CD14-positive monocyte (primary cell): ENCODE measurements at regions not wholly inside any gene's neighbourhood (a gene's known extent, or its start where the extent isn't known, plus 50 kb on each side); places are given as distances from the start of the nearest gene placed in this dataset.

ENCODE experiments used
- DNase-seq, 3 donors: peaks; one replicate each; pipeline ENCODE4 v3.0.0-alpha.2; 2011 to 2022
- H2AFZ ChIP-seq: 2 replicates; pipeline ENCODE4 v1.6.0; 2012; ENCODE audit warnings: mild to moderate bottlenecking, low read depth, low read length, inconsistent platforms; ENCODE audit not compliant: insufficient read depth, poor library complexity, severe bottlenecking
- H3K27ac ChIP-seq, 2 donors: 1 replicate in 1 of 2; 2 replicates in 1 of 2; pipeline ENCODE4 v1.5.1; 2012 to 2013; ENCODE audit warnings: low read length in 2 of 2, control low read depth in 1 of 2, inconsistent platforms in 1 of 2, low read depth in 1 of 2, mild to moderate bottlenecking in 1 of 2
- H3K27me3 ChIP-seq, 2 donors: one replicate each; pipeline versions ENCODE4 v1.6.0 to v1.6.1; 2011 to 2013; ENCODE audit warnings: low read length in 2 of 2; ENCODE audit not compliant: control insufficient read depth in 2 of 2, insufficient read depth in 2 of 2
- H3K36me3 ChIP-seq, 2 donors: replicated peaks in 1 of 2; 1 replicate in 1 of 2; 2 replicates in 1 of 2; pipeline versions ENCODE4 v1.5.1 to v1.6.1; 2012 to 2013; ENCODE audit warnings: low read length in 2 of 2, control low read depth in 1 of 2, inconsistent platforms in 1 of 2, mild to moderate bottlenecking in 1 of 2; ENCODE audit not compliant: insufficient read depth in 2 of 2, control insufficient read depth in 1 of 2
- H3K4me1 ChIP-seq, 2 donors: 1 replicate in 1 of 2; 2 replicates in 1 of 2; pipeline versions ENCODE4 v1.5.1 to v1.6.1; 2012 to 2013; ENCODE audit warnings: low read length in 2 of 2, control low read depth in 1 of 2, inconsistent platforms in 1 of 2, mild to moderate bottlenecking in 1 of 2, moderate library complexity in 1 of 2; ENCODE audit not compliant: insufficient read depth in 2 of 2, control insufficient read depth in 1 of 2
- H3K4me2 ChIP-seq: replicated peaks from 2 replicates; pipeline ENCODE3; 2012; ENCODE audit warnings: low read length, moderate library complexity, mild to moderate bottlenecking; ENCODE audit not compliant: poor library complexity, severe bottlenecking; ENCODE audit errors: extremely low read depth
- H3K4me3 ChIP-seq, 3 experiments: fragments of 200-600 bp in 1 of 3; sonication (generic) in 1 of 3; replicated peaks in 1 of 3; 1 replicate in 2 of 3; 2 replicates in 1 of 3; pipeline ENCODE4 v1.5.1; 2011 to 2013; ENCODE audit warnings: low read length in 3 of 3, mild to moderate bottlenecking in 3 of 3, control low read depth in 2 of 3, low read depth in 2 of 3, inconsistent platforms in 1 of 3, moderate library complexity in 1 of 3
- H3K79me2 ChIP-seq: 2 replicates; pipeline ENCODE4 v1.6.0; 2012; ENCODE audit warnings: mild to moderate bottlenecking, control low read depth, inconsistent platforms, low read length, moderate library complexity; ENCODE audit not compliant: insufficient read depth
- H3K9ac ChIP-seq: 2 replicates; pipeline ENCODE4 v1.6.0; 2017; ENCODE audit warnings: low read length, mild to moderate bottlenecking; ENCODE audit not compliant: insufficient read depth, poor library complexity, severe bottlenecking
- H3K9me3 ChIP-seq, 2 donors: replicated peaks in 1 of 2; 1 replicate in 1 of 2; 2 replicates in 1 of 2; pipeline versions ENCODE4 v1.5.1 to v1.6.1; 2012 to 2013; ENCODE audit warnings: low read length in 2 of 2, control low read depth in 1 of 2; ENCODE audit not compliant: control insufficient read depth in 1 of 2, insufficient read depth in 1 of 2
- H4K20me1 ChIP-seq: 2 replicates; pipeline ENCODE4 v1.6.0; 2012; ENCODE audit warnings: mild to moderate bottlenecking, low read length, control low read depth, moderate library complexity; ENCODE audit not compliant: insufficient read depth
- H3K27ac Mint-ChIP-seq, 7 donors: one replicate each; pipeline ENCODE4 v1.8.0; 2020; ENCODE audit warnings: mild to moderate bottlenecking in 7 of 7, mixed read lengths in 7 of 7, moderate library complexity in 6 of 7, inconsistent platforms in 2 of 7
- H3K27me3 Mint-ChIP-seq, 3 donors: one replicate each; pipeline ENCODE4 v1.8.0; 2021 to 2022; ENCODE audit warnings: low read depth in 3 of 3, mild to moderate bottlenecking in 3 of 3, mixed read lengths in 3 of 3, moderate library complexity in 3 of 3, inconsistent platforms in 1 of 3
- H3K36me3 Mint-ChIP-seq, 2 donors: one replicate each; pipeline ENCODE4 v1.8.0; 2020; ENCODE audit warnings: mixed read lengths in 2 of 2, inconsistent platforms in 1 of 2, mild to moderate bottlenecking in 1 of 2
- H3K4me1 Mint-ChIP-seq: one replicate; pipeline ENCODE4 v1.8.0; 2020; ENCODE audit warnings: mild to moderate bottlenecking, mixed read lengths
- H3K4me3 Mint-ChIP-seq, 2 donors: one replicate each; pipeline ENCODE4 v1.8.0; 2020; ENCODE audit warnings: mild to moderate bottlenecking in 2 of 2, mixed read lengths in 2 of 2, moderate library complexity in 1 of 2
- H3K9me3 Mint-ChIP-seq, 7 donors: one replicate each; pipeline ENCODE4 v1.8.0; 2020 to 2022; ENCODE audit warnings: mixed read lengths in 7 of 7, mild to moderate bottlenecking in 6 of 7, moderate library complexity in 6 of 7, inconsistent platforms in 2 of 7
- WGBS: methylation state at CpG from one replicate; pipeline ENCODE4 v1.1.5; 2013; ENCODE audit warnings: missing lambda C conversion rate; ENCODE audit not compliant: insufficient coverage; 5-methylcytosine and 5-hydroxymethylcytosine counted together
- intact Hi-C, 2 donors: fragments of 100-400 bp; cut with micrococcal nuclease; formaldehyde crosslinking; loops; one replicate each; pipeline versions ENCODE4 v1.15.0 to v1.15.1; 2023
- TF ChIP-seq, protein P1 (sequence below): fragments of 200-600 bp; IDR thresholded peaks from one replicate; pipeline ENCODE4 v1.8.0; 2022; ENCODE audit warnings: antibody characterized with exemption, mild to moderate bottlenecking

DNA sequence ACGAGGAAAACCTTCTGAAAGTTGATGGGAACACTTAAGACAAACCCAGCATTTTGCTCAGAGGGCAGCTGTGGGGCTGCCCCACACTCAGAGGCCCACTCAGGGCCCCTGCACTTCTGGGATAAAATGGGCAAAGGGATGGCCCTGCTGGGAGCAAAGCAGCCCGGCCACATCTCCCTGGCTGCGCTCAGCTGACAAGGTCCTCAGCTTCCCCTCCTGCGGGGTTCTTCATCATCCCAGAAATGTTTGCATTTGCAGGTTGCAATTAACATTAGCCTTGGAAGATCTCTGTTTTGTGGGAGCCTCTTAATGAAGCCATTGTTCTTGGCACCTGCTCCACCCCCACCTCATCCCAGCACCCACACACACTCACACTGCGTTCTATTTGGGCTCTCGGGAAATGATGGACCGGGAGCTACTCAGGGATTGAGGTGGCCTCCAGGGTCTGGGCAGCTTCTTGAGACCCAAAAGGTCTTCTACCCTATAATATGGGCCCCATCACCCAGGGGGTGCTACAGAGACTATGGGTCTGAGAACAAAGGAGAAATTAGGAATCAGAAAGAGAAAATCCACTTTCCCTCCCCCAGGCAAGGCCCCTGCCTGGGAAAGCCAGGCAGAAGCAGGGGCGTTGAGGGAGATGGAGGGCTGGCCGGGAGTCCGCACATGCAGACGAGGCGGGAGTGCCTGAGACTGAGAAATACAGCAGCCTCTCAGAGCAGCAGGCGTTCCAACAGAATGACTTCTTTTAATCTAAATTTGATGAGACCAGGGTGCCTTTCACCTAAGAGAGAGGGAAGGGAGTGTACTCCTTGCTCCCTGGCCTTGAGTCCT lies 53.7 kb upstream of the RPL38 start:
- no peaks in the 10 kb centered on the region for H3K79me2 ChIP-seq
- H3K4me3 ChIP-seq, result no peak overlapping the region
- intact Hi-C loops, result no loop called here
- H3K4me1 Mint-ChIP-seq, result no peaks in the 10 kb centered on the region
- 79% methylated on average over 10 of the region's 13 CpGs for WGBS
- TF ChIP-seq, protein P1, sequence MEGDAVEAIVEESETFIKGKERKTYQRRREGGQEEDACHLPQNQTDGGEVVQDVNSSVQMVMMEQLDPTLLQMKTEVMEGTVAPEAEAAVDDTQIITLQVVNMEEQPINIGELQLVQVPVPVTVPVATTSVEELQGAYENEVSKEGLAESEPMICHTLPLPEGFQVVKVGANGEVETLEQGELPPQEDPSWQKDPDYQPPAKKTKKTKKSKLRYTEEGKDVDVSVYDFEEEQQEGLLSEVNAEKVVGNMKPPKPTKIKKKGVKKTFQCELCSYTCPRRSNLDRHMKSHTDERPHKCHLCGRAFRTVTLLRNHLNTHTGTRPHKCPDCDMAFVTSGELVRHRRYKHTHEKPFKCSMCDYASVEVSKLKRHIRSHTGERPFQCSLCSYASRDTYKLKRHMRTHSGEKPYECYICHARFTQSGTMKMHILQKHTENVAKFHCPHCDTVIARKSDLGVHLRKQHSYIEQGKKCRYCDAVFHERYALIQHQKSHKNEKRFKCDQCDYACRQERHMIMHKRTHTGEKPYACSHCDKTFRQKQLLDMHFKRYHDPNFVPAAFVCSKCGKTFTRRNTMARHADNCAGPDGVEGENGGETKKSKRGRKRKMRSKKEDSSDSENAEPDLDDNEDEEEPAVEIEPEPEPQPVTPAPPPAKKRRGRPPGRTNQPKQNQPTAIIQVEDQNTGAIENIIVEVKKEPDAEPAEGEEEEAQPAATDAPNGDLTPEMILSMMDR, result no peak
- H2AFZ ChIP-seq, result no peak overlapping the region
- H3K4me3 Mint-ChIP-seq, result no peak overlapping the region
- H3K4me1 ChIP-seq, result no peaks in the 10 kb centered on the region
- H4K20me1 ChIP-seq, result no peaks in the 10 kb centered on the region
- H3K27ac ChIP-seq, result no peak overlapping the region
- H3K27ac Mint-ChIP-seq, result no peak overlapping the region
- no peaks in the 10 kb centered on the region for H3K36me3 Mint-ChIP-seq
- H3K4me2 ChIP-seq, result no peak overlapping the region
- DNase-seq, result no peak
- peaks cover 0 to 7% (median 0%) of the 10 kb centered on the region in 7 donors for H3K9me3 Mint-ChIP-seq
- no peaks in the 10 kb centered on the region for H3K36me3 ChIP-seq
- H3K9ac ChIP-seq, result no peak overlapping the region
- H3K27me3 Mint-ChIP-seq, result peaks cover 14 to 25% (median 18%) of the 10 kb centered on the region in 3 donors
- H3K27me3 ChIP-seq, result no peaks in the 10 kb centered on the region
- no peaks in the 10 kb centered on the region for H3K9me3 ChIP-seq

DNA sequence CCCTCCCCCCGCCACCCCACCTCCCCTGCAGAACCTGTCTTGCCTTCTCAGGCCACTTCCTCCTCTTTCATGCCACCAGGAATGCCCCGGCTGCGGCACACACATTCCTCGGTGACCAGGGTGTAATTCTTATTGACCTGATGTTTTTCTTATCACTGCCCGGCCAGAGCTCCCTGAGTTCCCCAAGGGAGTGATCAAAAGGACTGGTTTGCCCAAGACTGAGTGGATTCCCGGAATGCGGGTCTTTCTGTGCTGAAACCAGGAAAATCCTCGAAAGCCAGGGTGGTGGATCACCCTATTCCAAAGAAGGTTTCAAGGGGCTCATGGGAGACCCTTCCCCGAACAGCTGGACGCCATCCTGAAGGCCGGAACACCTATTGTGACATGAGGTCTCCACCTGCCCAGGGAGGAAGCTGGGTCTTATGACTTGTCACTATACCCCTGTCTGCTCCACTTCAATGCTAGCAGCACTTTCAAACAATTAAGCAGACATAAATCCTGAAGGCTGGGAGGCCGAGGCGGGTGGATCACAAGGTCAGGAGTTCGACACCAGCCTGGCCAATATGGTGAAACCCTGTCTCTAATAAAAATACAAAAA lies 53.0 kb upstream of the RPL38 start:
- 48% methylated on average over 12 of the region's 14 CpGs for WGBS
- Histone ChIP-seq H3K4me1 (no peaks in the 10 kb centered on the region), H4K20me1 (no peaks in the 10 kb centered on the region), H3K9me3 (no peaks in the 10 kb centered on the region), H3K4me3 (no peak overlapping the region), H3K27me3 (no peaks in the 10 kb centered on the region), H3K27ac (no peak overlapping the region), H3K79me2 (no peaks in the 10 kb centered on the region), H3K36me3 (no peaks in the 10 kb centered on the region), H3K4me2 (no peak overlapping the region), H3K9ac (no peak overlapping the region), H2AFZ (no peak overlapping the region)
- Mint-ChIP-seq H3K27ac (no peak overlapping the region), H3K9me3 (peaks cover 0 to 4% (median 0%) of the 10 kb centered on the region in 7 donors), H3K36me3 (no peaks in the 10 kb centered on the region), H3K4me1 (no peaks in the 10 kb centered on the region), H3K4me3 (no peak overlapping the region), H3K27me3 (peaks cover 14 to 19% (median 19%) of the 10 kb centered on the region in 3 donors)
- intact Hi-C loops, result no loop called here
- TF ChIP-seq, protein P1, result no peak
- no peak for DNase-seq
